ENCODE measurements at regions not wholly inside any gene's neighbourhood (a gene's known extent, or its start where the extent isn't known, plus 50 kb on each side); places are given as distances from the start of the nearest gene placed in this dataset.

DNA sequence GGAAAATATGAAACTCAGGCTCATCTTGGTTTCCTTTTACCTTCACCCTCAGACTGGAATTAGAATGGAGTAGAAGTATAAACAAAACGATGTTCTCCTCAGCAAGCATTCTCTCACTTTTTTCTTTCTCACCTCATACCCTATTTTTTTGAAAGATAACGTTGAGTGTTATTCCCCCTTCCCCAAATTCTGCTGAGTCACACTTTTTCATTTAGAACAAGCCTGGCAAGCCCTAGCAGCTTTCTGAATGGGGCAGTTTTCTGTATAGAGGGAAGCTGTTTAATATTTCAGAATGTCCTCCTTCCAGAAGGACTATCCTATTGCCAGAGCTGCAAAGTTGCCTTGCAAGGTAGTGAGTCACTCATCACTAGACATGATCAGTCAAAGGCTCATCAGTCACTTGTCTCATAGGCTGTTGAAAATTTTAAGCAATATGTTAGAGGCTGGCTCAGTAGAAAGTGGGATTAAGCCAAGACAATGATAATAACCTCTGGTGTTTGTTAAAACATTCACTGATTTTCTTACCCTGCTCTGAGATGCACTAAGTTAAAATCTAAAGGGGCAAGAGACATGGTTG lies 416.1 kb downstream of the RNF144A start:
- 56 to 59% methylated on average over 2 of the region's 2 CpGs for WGBS, 2 donors
- H3K4me3 ChIP-seq = no peak overlapping the region
- DNase-seq (no peak), ATAC-seq (no peak), FAIRE-seq (no peak)
- intact Hi-C loops (cut with DNase I) = no loop called here
- TF ChIP-seq, protein P1, sequence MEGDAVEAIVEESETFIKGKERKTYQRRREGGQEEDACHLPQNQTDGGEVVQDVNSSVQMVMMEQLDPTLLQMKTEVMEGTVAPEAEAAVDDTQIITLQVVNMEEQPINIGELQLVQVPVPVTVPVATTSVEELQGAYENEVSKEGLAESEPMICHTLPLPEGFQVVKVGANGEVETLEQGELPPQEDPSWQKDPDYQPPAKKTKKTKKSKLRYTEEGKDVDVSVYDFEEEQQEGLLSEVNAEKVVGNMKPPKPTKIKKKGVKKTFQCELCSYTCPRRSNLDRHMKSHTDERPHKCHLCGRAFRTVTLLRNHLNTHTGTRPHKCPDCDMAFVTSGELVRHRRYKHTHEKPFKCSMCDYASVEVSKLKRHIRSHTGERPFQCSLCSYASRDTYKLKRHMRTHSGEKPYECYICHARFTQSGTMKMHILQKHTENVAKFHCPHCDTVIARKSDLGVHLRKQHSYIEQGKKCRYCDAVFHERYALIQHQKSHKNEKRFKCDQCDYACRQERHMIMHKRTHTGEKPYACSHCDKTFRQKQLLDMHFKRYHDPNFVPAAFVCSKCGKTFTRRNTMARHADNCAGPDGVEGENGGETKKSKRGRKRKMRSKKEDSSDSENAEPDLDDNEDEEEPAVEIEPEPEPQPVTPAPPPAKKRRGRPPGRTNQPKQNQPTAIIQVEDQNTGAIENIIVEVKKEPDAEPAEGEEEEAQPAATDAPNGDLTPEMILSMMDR (IDR thresholded peaks at IDR 0.05) = no peak
- H3K4me1 ChIP-seq = no peaks in the 10 kb centered on the region
- no peaks in the 10 kb centered on the region for H3K9me3 ChIP-seq
- H3K27me3 ChIP-seq = no peaks in the 10 kb centered on the region
- no peaks in the 10 kb centered on the region for H3K36me3 ChIP-seq
- no peak overlapping the region for H3K27ac ChIP-seq

DNA sequence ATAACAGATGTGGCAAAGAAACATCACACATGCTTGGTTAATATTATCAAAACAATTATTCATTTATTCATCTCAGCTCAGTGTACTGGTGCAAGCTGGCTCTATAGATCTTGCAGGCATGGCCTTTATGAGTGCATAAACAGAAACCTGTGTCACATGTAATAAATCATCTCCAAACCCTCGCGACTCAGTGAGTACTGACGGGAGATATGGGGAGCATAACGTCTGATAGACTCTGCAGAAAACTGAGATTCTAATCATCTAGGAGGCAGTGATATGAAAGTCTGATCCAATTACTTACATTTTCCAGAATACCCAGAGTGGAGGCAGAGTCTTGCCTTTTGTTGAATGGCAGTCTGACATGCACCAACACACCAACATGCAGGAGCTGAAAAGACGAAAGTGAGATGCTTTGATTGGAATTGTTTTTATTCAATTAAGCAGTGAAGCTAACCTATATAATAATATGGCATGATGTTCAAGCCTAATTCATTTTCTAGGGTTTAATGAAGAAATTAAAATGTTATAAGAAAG lies 416.8 kb downstream of the RNF144A start:
- TF ChIP-seq, protein P1 (IDR thresholded peaks at IDR 0.05) = no peak
- no peaks in the 10 kb centered on the region for H3K36me3 ChIP-seq
- H3K27me3 ChIP-seq = no peaks in the 10 kb centered on the region
- DNase-seq (no peak), FAIRE-seq (no peak), ATAC-seq (no peak)
- H3K4me3 ChIP-seq = no peak overlapping the region
- H3K9me3 ChIP-seq = no peaks in the 10 kb centered on the region
- WGBS, 2 donors = 56 to 57% methylated on average over 5 of the region's 5 CpGs
- H3K27ac ChIP-seq = no peak overlapping the region
- intact Hi-C loops (cut with DNase I) = no loop called here
- H3K4me1 ChIP-seq = no peaks in the 10 kb centered on the region

DNA sequence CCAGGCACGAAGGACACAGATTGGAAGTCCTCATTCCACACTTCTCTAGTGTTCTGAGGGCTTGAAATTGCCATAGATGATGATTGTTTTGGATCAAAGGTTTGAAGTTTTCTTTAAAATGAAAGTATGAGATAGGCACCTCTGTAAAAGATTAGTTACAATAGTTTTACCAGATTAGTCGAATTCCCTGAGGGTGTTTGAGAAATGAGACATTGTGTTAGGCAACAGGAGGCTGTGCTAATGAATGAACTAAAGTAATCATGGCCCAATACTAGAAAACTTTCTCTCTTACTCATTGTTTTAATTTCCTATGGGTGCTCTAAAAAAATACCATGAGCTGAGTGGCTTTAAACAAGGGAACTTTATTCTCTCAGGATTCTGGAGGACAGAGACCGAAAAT lies 421.7 kb downstream of the RNF144A start:
- Histone ChIP-seq H3K27ac (no peak overlapping the region), H3K36me3 (no peaks in the 10 kb centered on the region), H3K27me3 (no peaks in the 10 kb centered on the region), H3K4me1 (no peaks in the 10 kb centered on the region), H3K4me3 (no peak overlapping the region), H3K9me3 (no peaks in the 10 kb centered on the region)
- intact Hi-C loops (cut with DNase I) = no loop called here
- DNase-seq (no peak), ATAC-seq (no peak), FAIRE-seq (no peak)
- TF ChIP-seq, protein P1 (IDR thresholded peaks at IDR 0.05) = no peak
- 77 to 82% methylated on average over 3 of the region's 3 CpGs for WGBS, 2 donors

DNA sequence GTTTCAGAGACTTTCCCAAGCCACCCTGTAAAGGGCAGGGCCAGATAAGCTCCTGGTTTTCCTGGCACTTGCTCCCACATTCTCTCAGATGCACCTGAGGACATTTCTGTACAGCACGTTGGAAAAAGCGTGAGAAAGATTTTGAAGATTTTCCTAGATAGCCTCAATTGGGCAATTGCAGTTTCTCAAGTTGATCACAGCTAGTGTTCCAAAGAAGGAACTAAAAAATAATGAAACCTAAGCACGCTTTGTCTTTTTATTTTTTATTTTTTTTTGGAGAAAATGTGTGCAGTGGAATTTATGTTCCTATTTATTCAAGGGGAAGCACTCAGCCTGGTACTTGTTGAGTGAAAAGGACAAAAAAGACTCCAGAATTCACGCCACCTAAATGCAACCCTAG lies 429.1 kb downstream of the RNF144A start:
- DNase-seq (no peak), FAIRE-seq (no peak), ATAC-seq (no peak)
- Histone ChIP-seq H3K4me3 (no peak overlapping the region), H3K27ac (no peak overlapping the region), H3K27me3 (no peaks in the 10 kb centered on the region), H3K4me1 (peaks cover 0 to 7% (median 0%) of the 10 kb centered on the region in 3 donors), H3K9me3 (no peaks in the 10 kb centered on the region), H3K36me3 (no peaks in the 10 kb centered on the region)
- intact Hi-C loops (cut with DNase I) = no loop called here
- WGBS, 2 donors = 71 to 72% methylated on average over 4 of the region's 4 CpGs
- TF ChIP-seq, protein P1 (IDR thresholded peaks at IDR 0.05) = no peak

DNA sequence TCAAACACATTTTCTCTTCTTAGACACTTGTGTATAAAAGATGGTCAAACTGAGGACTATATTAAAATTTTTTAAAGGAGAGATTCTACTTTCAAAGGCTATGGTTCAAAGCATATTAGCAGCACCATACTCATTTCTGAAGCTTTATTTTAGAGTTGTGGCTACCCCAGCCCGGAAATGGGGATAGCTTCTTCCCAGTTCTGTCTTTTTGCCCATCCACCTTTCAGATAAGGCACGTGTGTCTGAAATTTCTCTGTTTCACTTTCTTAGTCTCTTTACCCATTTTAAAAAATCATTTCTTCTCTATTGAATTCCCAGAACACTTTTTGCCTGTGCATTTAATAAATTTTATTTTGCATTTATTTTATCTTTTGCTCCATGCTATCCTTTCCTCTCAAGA lies 431.5 kb downstream of the RNF144A start:
- ATAC-seq (no peak), FAIRE-seq (no peak), DNase-seq (no peak)
- H3K4me1 ChIP-seq = peaks cover 0 to 8% (median 0%) of the 10 kb centered on the region in 3 donors
- H3K4me3 ChIP-seq = no peak overlapping the region
- intact Hi-C loops (cut with DNase I) = no loop called here
- no peaks in the 10 kb centered on the region for H3K36me3 ChIP-seq
- TF ChIP-seq, protein P1 (IDR thresholded peaks at IDR 0.05) = no peak
- H3K9me3 ChIP-seq = no peaks in the 10 kb centered on the region
- no peaks in the 10 kb centered on the region for H3K27me3 ChIP-seq
- no peak overlapping the region for H3K27ac ChIP-seq
- WGBS, 2 donors = 85 to 86% methylated on average over 2 of the region's 2 CpGs
